Parathyroid adenoma (tissue), 2 donors: ENCODE measurements at regions not wholly inside any gene's neighbourhood (a gene's known extent, or its start where the extent isn't known, plus 50 kb on each side); places are given as distances from the start of the nearest gene placed in this dataset.

Source experiments
- H2AFZ ChIP-seq: fragments of 300-600 bp; sonication (generic); one replicate; pipeline ENCODE4 v1.7.0; 2017; ENCODE audit warnings: antibody characterized with exemption, mild to moderate bottlenecking
- H3K27ac ChIP-seq: fragments of 300-600 bp; sonication (generic); one replicate; pipeline ENCODE4 v1.7.0; 2017
- H3K27me3 ChIP-seq: fragments of 300-600 bp; sonication (generic); one replicate; pipeline ENCODE4 v1.7.0; 2017; ENCODE audit warnings: low read length; ENCODE audit not compliant: control insufficient read depth, insufficient read depth
- H3K36me3 ChIP-seq: fragments of 300-600 bp; sonication (generic); one replicate; pipeline ENCODE4 v1.7.0; 2017; ENCODE audit warnings: low read length; ENCODE audit not compliant: control insufficient read depth, insufficient read depth
- H3K4me1 ChIP-seq: fragments of 300-600 bp; sonication (generic); one replicate; pipeline ENCODE4 v1.7.0; 2017; ENCODE audit warnings: control low read depth
- H3K4me2 ChIP-seq: fragments of 300-600 bp; sonication (generic); one replicate; pipeline ENCODE4 v1.7.0; 2017; ENCODE audit warnings: low read length
- H3K4me3 ChIP-seq: fragments of 300-600 bp; sonication (generic); one replicate; pipeline ENCODE4 v1.7.0; 2017; ENCODE audit warnings: low read depth, low read length
- H3K79me2 ChIP-seq: fragments of 300-600 bp; sonication (generic); one replicate; pipeline ENCODE4 v1.7.0; 2017; ENCODE audit warnings: control low read depth
- H3K9ac ChIP-seq: fragments of 300-600 bp; sonication (generic); one replicate; pipeline ENCODE4 v1.7.0; 2017; ENCODE audit warnings: mild to moderate bottlenecking
- H3K9me3 ChIP-seq: fragments of 300-600 bp; sonication (generic); one replicate; pipeline ENCODE4 v1.7.0; 2017; ENCODE audit warnings: low read length; ENCODE audit not compliant: control insufficient read depth
- CTCF ChIP-seq: fragments of 300-600 bp; sonication (generic); IDR thresholded peaks from one replicate; pipeline ENCODE4 v1.7.0; 2017; ENCODE audit warnings: antibody characterized with exemption, mild to moderate bottlenecking
- donor health status: primary hyperparathyroidism.

- TF ChIP-seq CTCF = no peak
Measured at GRCh38 chr12:102569803-102570202, 89.4 kb upstream of the IGF1 start.

GRCh38 chr12:102568276-102568675 lies 87.9 kb upstream of the IGF1 start:
- no peak overlapping the region for H3K9ac ChIP-seq

More at GRCh38 chr12:102569803-102570202, 89.4 kb upstream of the IGF1 start:
- no peak overlapping the region for H3K9ac ChIP-seq
- H2AFZ ChIP-seq = no peak overlapping the region
- H3K4me1 ChIP-seq = no peaks in the 10 kb centered on the region
- no peaks in the 10 kb centered on the region for H3K27me3 ChIP-seq
- no peak overlapping the region for H3K27ac ChIP-seq
- no peaks in the 10 kb centered on the region for H3K9me3 ChIP-seq
- H3K4me2 ChIP-seq = no peak overlapping the region
- H3K4me3 ChIP-seq = no peak overlapping the region
- no peaks in the 10 kb centered on the region for H3K36me3 ChIP-seq
- no peaks in the 10 kb centered on the region for H3K79me2 ChIP-seq

GRCh38 chr12:102567031-102567985 lies 86.9 kb upstream of the IGF1 start:
- H3K9ac ChIP-seq = no peak overlapping the region
- no peaks in the 10 kb centered on the region for H3K36me3 ChIP-seq
- H3K4me3 ChIP-seq = no peak overlapping the region
- TF ChIP-seq CTCF = no peak
- no peak overlapping the region for H3K27ac ChIP-seq
- no peaks in the 10 kb centered on the region for H3K27me3 ChIP-seq
- no peak overlapping the region for H2AFZ ChIP-seq
- no peaks in the 10 kb centered on the region for H3K9me3 ChIP-seq
- no peaks in the 10 kb centered on the region for H3K4me1 ChIP-seq
- no peaks in the 10 kb centered on the region for H3K79me2 ChIP-seq
- no peak overlapping the region for H3K4me2 ChIP-seq

More at GRCh38 chr12:102568276-102568675, 87.9 kb upstream of the IGF1 start:
- Histone ChIP-seq H3K36me3 (no peaks in the 10 kb centered on the region), H3K4me2 (no peak overlapping the region), H3K9me3 (no peaks in the 10 kb centered on the region), H3K79me2 (no peaks in the 10 kb centered on the region), H3K27me3 (no peaks in the 10 kb centered on the region), H2AFZ (no peak overlapping the region), H3K4me3 (no peak overlapping the region), H3K27ac (no peak overlapping the region), H3K4me1 (no peaks in the 10 kb centered on the region)
- no peak for TF ChIP-seq CTCF

GRCh38 chr12:102565555-102565954 lies 85.2 kb upstream of the IGF1 start:
- no peak for TF ChIP-seq CTCF
- Histone ChIP-seq H3K9me3 (no peaks in the 10 kb centered on the region), H3K27ac (no peak overlapping the region), H3K9ac (no peak overlapping the region), H3K4me3 (no peak overlapping the region), H3K27me3 (no peaks in the 10 kb centered on the region), H3K4me1 (no peaks in the 10 kb centered on the region), H3K36me3 (no peaks in the 10 kb centered on the region), H2AFZ (no peak overlapping the region), H3K79me2 (no peaks in the 10 kb centered on the region), H3K4me2 (no peak overlapping the region)
